DMS79 (cell line): ENCODE measurements at regions not wholly inside any gene's neighbourhood (a gene's known extent, or its start where the extent isn't known, plus 50 kb on each side); places are given as distances from the start of the nearest gene placed in this dataset.
A peak's percentile ranks its signal among the peaks of the same experiment; 100 is the strongest.

Experiments
- DNase-seq: peaks from one replicate; lab custom pipeline; 2025; lab: John Stamatoyannopoulos, UW

DNA sequence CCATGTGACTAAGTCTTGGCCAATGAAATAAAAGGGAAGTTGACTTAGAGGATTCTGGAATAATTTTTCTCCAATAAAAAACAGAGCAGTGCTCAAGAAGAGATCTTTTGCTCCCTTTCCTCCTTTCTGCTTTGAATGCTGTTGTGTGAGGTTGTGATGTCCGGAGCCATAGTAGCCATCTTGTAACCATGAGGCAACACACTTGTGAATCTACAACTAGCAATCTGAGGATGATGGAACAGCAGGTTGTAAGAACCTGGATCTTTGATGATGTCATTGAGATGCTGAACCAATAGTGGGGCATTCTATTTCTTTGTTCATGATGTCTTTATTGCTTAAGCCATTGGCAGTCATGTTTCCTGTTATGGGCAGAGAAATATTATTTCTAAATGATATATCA, 230.0 kb upstream of the SRRM4 start:
- no peak for DNase-seq

DNA sequence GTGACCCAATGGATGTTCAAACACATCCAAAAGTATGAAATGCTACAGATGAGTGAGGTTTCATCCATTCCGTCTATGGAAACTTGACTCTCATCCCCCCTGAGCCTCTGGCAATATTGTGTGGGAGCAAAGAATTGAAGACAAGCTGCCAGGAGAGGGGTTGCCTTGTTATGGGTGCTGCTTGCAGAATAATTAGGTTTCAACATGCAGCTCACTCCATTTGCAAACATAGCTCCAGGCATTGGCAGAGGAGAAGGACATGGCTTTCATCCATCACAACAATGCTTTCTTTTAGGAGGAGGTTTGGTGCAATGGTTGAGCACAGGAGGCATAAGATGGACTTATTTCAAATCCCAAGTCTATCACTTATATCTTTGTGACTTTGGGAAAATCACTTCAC, 220.7 kb upstream of the SRRM4 start:
- no peak for DNase-seq

GRCh38 chr12:118763234-118763633, 218.1 kb upstream of the SRRM4 start:
- no peak for DNase-seq

GRCh38 chr12:118773956-118774723, 207.2 kb upstream of the SRRM4 start:
- DNase-seq, result peak; percentile 98

- no peak for DNase-seq
Measured at GRCh38 chr12:118777504-118777903, 203.8 kb upstream of the SRRM4 start.

GRCh38 chr12:118778077-118778476, 203.3 kb upstream of the SRRM4 start:
- no peak for DNase-seq

DNA sequence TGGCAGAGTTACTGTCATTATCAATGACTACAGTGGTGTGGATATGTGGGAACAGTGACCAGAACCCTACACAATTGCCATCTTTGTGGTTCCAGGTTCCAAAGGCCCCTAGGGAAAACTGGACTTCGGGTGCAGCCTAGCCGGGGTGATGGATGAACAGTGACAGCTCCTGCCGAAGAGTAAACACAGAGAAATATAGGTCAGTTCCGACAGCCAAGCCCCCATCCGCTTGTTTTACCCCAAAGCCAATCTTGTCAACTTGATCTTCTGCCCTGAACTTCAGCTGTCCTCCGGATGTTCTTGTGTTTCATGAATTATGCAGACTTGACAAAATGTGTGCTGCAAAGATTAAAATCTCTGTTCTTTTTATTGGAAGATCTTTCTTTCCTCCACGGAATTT, 200.4 kb upstream of the SRRM4 start:
- no peak for DNase-seq

- no peak for DNase-seq
Measured at GRCh38 chr12:118781692-118782091, 199.6 kb upstream of the SRRM4 start.

GRCh38 chr12:118783703-118784102, 197.6 kb upstream of the SRRM4 start:
- no peak for DNase-seq

DNA sequence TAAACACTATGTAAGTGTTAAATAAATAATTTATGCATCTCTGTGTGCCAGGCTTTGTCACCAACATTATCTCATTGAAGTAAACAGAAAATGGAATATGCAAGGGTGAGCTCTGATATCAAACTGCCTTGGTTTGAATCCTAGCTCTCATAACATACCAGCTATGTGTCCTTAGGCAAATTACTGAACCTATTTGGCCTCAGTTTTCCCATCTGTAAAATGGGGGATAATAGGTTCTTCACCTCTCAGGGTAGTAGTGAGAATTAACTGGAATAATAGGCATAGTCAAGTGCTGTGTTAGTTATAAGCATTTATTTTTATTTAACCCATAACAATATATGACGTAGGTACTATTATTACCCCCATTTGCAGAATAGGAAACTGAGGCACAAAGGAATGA, 190.8 kb upstream of the SRRM4 start:
- no peak for DNase-seq

GRCh38 chr12:118813778-118814357, 167.5 kb upstream of the SRRM4 start:
- DNase-seq, result no peak

DNA sequence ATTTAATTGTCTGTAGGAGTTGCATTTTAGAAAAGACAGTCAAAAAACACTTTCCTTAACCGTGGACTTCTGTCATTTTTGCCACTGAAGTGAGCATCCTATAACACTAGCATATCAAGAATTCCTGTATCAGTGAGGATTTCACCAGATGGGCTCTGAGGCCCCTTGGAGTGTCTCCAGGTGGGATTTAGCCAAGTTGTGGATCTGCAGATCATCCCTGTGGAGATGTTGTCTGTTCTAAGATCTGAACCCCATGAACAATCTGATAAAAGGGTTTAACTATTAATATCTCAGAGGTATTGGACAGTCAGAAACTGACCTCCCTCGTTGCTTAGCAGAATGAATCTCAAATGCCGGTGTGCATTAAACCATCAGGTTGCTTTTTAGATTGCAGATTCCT, 165.0 kb upstream of the SRRM4 start:
- DNase-seq, result no peak

- no peak for DNase-seq
Measured at GRCh38 chr12:118821386-118821925, 159.9 kb upstream of the SRRM4 start.

- DNase-seq, result no peak
Measured at GRCh38 chr12:118822512-118822911, 158.8 kb upstream of the SRRM4 start.

DNA sequence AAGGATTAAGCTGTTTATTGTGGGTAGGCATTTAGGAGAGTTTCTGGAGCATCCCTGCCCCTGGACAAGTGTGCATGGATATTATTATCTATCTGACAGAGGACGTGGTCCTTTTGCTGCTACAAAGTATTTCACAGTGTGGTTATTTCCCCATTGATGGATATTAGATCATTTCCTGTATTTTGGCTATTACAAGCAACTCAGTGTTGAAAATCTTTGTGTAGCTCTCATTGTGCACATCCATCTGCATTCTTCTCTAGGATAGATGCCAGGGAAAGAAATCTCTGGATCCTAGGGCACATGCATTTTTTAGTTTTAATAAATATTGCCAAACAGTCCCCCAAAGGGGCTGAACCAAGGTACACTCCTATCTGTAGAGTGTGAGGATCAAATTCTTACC, 154.3 kb upstream of the SRRM4 start:
- no peak for DNase-seq

GRCh38 chr12:118827606-118828005, 153.7 kb upstream of the SRRM4 start:
- no peak for DNase-seq

DNA sequence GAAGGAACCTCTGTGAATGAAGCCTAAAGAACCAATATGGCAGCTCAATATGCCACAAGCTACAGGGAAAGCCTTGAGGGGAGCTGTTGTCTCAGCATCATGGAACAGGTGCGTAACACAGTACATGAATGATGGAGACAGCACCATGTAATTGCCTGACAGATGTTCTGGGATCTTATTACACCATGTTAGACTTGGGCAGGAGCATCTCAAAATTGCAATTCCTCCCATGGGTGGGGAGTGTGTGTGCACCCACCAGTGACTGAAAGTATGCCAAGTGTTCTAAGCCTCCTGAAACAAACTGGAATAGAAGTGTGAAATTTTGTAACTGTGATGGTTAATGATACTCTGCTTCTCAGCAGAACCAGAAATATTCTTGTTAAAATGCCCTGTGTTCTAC, 151.0 kb upstream of the SRRM4 start:
- DNase-seq, result no peak

DNA sequence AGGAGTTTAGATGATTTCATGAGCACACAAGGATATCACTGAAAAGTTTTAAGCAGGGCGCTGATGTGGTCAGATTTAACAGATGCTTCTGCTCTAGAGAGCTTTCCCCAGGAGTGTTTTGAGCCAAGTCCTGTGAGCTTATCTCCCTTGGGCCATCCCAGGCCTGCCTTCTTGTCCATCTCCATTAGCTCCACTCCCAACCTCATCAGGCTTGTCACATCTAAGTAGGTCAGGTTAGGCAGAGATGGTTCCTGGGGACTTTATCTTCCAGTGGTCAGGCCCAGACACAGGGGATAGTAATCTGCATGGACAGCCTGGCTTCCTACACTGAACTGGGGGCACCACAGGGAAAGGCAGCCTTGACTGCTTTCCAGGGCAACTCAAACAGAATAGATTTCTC, 145.4 kb upstream of the SRRM4 start:
- DNase-seq, result no peak

- DNase-seq, result no peak
Measured at GRCh38 chr12:118840399-118840798, 140.9 kb upstream of the SRRM4 start.

DNA sequence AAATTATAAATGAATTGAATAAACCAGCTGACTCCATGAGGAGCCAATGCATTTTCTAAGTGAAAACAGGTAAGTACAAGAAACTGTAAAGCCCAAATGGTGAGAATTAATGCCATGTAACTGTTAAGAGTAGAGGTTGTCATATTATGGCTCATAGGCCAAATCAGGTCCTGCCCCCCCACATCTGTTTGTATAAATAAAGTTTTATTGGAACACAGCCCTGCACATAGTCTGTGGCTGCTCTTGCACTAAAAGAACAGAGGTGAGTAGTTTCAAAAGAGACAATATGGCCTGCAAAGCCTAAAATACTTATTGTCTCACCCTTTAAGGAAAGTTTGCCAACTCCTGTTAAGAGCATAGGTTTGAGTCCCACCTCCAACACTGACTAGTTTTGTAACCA, 140.5 kb upstream of the SRRM4 start:
- no peak for DNase-seq

- DNase-seq, result no peak
Measured at GRCh38 chr12:118841588-118841987, 139.8 kb upstream of the SRRM4 start.

- no peak for DNase-seq
Measured at GRCh38 chr12:118842866-118843265, 138.5 kb upstream of the SRRM4 start.

DNA sequence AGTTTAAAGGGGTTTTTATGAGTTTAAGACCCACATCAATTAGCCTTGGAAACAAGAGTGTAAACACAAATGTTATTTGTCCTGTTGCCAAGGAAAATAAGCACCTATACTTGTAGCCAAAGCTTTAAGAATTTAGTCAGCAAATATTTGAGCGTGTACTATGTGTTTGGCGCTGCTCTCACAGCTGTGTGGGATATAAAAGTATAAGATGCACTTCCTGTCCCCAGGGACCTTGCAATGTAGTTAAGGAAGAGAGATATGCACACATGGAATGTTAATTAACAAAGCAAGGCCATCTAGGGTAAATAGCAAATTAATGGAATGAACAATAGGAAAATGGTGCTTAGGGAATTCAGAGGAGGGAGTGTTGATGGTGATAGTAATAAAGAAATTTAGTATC, 134.9 kb upstream of the SRRM4 start:
- DNase-seq, result no peak
